ENCODE measurements at regions not wholly inside any gene's neighbourhood (a gene's known extent, or its start where the extent isn't known, plus 50 kb on each side); places are given as distances from the start of the nearest gene placed in this dataset.

GRCh38 chr5:74370168-74370567, 270.4 kb downstream of the ENC1 start:
- ATAC-seq (no peak), DNase-seq (peak; percentile 30 to 60)
- no peak overlapping the region for H3K4me3 ChIP-seq
- intact Hi-C loops (cut with DNase I), result loop anchor here in 1 of 2 donors (5.0 kb wide), 1 partner anchor 83 kb away; no protein-coding TSS in a partner anchor
- no peaks in the 10 kb centered on the region for H3K27me3 ChIP-seq (ENCODE audit: insufficient read depth in 3 of 3, low read length in 2 of 3)
- H3K36me3 ChIP-seq (ENCODE audit: insufficient read depth in 1 of 2, low read depth in 1 of 2), result no peaks in the 10 kb centered on the region
- no peak overlapping the region for H3K27ac ChIP-seq
- H3K4me1 ChIP-seq, result peaks cover 15% of the 10 kb centered on the region
- TF ChIP-seq CTCF (IDR thresholded peaks at IDR 0.05), result no peak
- H3K9me3 ChIP-seq, result no peaks in the 10 kb centered on the region
- WGBS, 3 donors, result 47 to 55% (median 51%) methylated on average over 7 of the region's 7 CpGs

DNA sequence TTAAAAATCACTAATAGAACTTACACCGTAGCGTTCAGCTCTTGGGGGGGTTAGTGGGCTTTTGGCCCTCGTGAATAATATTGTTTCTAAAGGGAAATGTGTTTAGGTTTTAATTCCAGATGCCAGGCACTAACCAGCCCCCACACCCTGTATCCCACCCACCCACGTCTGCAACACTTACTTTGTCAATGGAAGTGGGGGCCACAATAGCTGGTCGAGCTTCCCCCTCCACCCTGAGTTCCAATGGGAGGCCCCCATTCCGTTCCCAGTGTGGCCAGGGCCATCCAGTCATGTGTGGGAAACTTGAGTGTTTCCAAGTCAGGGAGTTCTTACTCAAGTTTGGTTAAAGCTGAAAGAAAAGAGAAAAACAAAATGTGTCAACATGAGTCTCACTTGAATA, 271.4 kb downstream of the ENC1 start:
- intact Hi-C loops (cut with DNase I), result no loop called here
- Histone ChIP-seq H3K36me3 (ENCODE audit: insufficient read depth in 1 of 2, low read depth in 1 of 2) (no peaks in the 10 kb centered on the region), H3K4me1 (peaks cover 11% of the 10 kb centered on the region), H3K27ac (no peak overlapping the region), H3K27me3 (ENCODE audit: insufficient read depth in 3 of 3, low read length in 2 of 3) (no peaks in the 10 kb centered on the region), H3K4me3 (no peak overlapping the region), H3K9me3 (no peaks in the 10 kb centered on the region)
- ATAC-seq, result no peak
- 93 to 96% (median 94%) methylated on average over 6 of the region's 6 CpGs for WGBS, 3 donors
- no peak for DNase-seq
- TF ChIP-seq CTCF (IDR thresholded peaks at IDR 0.05), result no peak

GRCh38 chr5:74367934-74368333, 272.6 kb downstream of the ENC1 start:
- Histone ChIP-seq H3K4me3 (no peak overlapping the region), H3K36me3 (ENCODE audit: insufficient read depth in 1 of 2, low read depth in 1 of 2) (no peaks in the 10 kb centered on the region), H3K9me3 (no peaks in the 10 kb centered on the region), H3K4me1 (peaks cover 7% of the 10 kb centered on the region), H3K27ac (no peak overlapping the region), H3K27me3 (ENCODE audit: insufficient read depth in 3 of 3, low read length in 2 of 3) (no peaks in the 10 kb centered on the region)
- intact Hi-C loops (cut with DNase I), result no loop called here
- 77 to 86% (median 85%) methylated on average over 4 of the region's 4 CpGs for WGBS, 3 donors
- peak in 1 of 4 donors; percentile 37 for ATAC-seq
- peak; percentile 36 to 60 for DNase-seq
- TF ChIP-seq CTCF (IDR thresholded peaks at IDR 0.05), result no peak

DNA sequence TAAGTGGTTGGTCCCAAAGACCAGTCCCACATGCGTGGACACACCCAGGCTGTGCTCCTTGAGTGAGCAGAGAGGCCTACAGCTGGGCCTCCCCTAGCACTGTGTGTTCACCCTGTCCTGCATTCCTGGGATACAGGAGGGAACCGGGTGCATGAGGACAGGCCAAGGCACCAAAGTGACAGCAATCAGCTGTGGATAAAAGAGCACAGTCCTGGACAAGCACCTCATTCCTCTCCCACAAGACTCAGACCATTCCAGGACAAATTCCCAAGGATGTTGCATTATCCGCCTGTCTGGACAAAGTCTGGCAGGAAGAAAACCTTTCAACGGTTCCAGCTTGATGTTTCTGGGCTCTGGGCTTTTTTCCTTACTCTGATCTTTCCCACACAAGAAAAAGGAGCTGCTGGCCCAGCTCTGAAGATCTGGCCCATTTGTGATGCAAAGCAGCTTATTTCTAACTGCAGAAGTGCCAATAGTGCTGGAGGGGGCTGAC, 273.2 kb downstream of the ENC1 start:
- intact Hi-C loops (cut with DNase I), result no loop called here
- no peaks in the 10 kb centered on the region for H3K36me3 ChIP-seq (ENCODE audit: insufficient read depth in 1 of 2, low read depth in 1 of 2)
- ATAC-seq (peak in 2 of 4 donors; percentile 27 to 36), DNase-seq (peak in 1 of 2 donors; percentile 56)
- H3K9me3 ChIP-seq, result no peaks in the 10 kb centered on the region
- H3K4me1 ChIP-seq, result peaks cover under 1% of the 10 kb centered on the region
- no peak overlapping the region for H3K27ac ChIP-seq
- no peak overlapping the region for H3K4me3 ChIP-seq
- H3K27me3 ChIP-seq (ENCODE audit: insufficient read depth in 3 of 3, low read length in 2 of 3), result no peaks in the 10 kb centered on the region
- TF ChIP-seq CTCF (IDR thresholded peaks at IDR 0.05), result no peak
- 48 to 69% (median 57%) methylated on average over 4 of the region's 4 CpGs for WGBS, 3 donors

- TF ChIP-seq CTCF (IDR thresholded peaks at IDR 0.05), result no peak
- ATAC-seq (no peak), DNase-seq (no peak)
- no peaks in the 10 kb centered on the region for H3K36me3 ChIP-seq (ENCODE audit: insufficient read depth in 1 of 2, low read depth in 1 of 2)
- no peak overlapping the region for H3K4me3 ChIP-seq
- no peaks in the 10 kb centered on the region for H3K27me3 ChIP-seq (ENCODE audit: insufficient read depth in 3 of 3, low read length in 2 of 3)
- WGBS, 3 donors, result 91 to 95% (median 94%) methylated on average over 1 of the region's 1 CpG
- H3K9me3 ChIP-seq, result no peaks in the 10 kb centered on the region
- no peak overlapping the region for H3K27ac ChIP-seq
- intact Hi-C loops (cut with DNase I), result no loop called here
- H3K4me1 ChIP-seq, result no peaks in the 10 kb centered on the region
These were observed 274.8 kb downstream of the ENC1 start for GRCh38 chr5:74365723-74366122.
